Neural cell (in vitro differentiated cells): ENCODE measurements at regions not wholly inside any gene's neighbourhood (a gene's known extent, or its start where the extent isn't known, plus 50 kb on each side); places are given as distances from the start of the nearest gene placed in this dataset.

Experiments used
- H2AFZ ChIP-seq: fragments of 200-600, 300-800 bp; sonication (generic), shearing (Covaris generic); 2 replicates; pipeline ENCODE4 v1.6.0; 2014; ENCODE audit warnings: low read depth, mild to moderate bottlenecking, antibody characterized with exemption, low read length, moderate library complexity
- H3F3A ChIP-seq: fragments of 200-600 bp; shearing (Covaris generic); 2 replicates; pipeline ENCODE4 v1.6.1; 2016; ENCODE audit warnings: mild to moderate bottlenecking, moderate library complexity, mixed read lengths, antibody characterized with exemption, low read length; ENCODE audit not compliant: insufficient read depth, poor library complexity, severe bottlenecking
- H3K27ac ChIP-seq: fragments of 200-600, 300-800 bp; sonication (generic), shearing (Covaris generic); 2 replicates; pipeline ENCODE4 v1.5.1; 2014; ENCODE audit warnings: mild to moderate bottlenecking, low read length, moderate library complexity
- H3K27me3 ChIP-seq: fragments of 300-800, 200-600 bp; sonication (generic), shearing (Covaris generic); 2 replicates; pipeline ENCODE4 v1.6.0; 2014; ENCODE audit warnings: mild to moderate bottlenecking, low read depth, low read length, moderate library complexity; ENCODE audit not compliant: insufficient read depth
- H3K36me3 ChIP-seq: fragments of 300-800, 200-600 bp; sonication (generic), shearing (Covaris generic); 2 replicates; pipeline ENCODE4 v1.5.1; 2014; ENCODE audit warnings: mild to moderate bottlenecking, antibody characterized with exemption, low read length, moderate library complexity; ENCODE audit not compliant: insufficient read depth
- H3K4me2 ChIP-seq: fragments of 300-800, 200-600 bp; sonication (generic), shearing (Covaris generic); 2 replicates; pipeline ENCODE4 v1.6.0; 2014; ENCODE audit warnings: mild to moderate bottlenecking, low read length
- H3K4me3 ChIP-seq: fragments of 300-800, 200-600 bp; sonication (generic), shearing (Covaris generic); 2 replicates; pipeline ENCODE4 v1.5.1; 2014; ENCODE audit warnings: mild to moderate bottlenecking, low read length, moderate library complexity
- H3K79me2 ChIP-seq: fragments of 200-600 bp; shearing (Covaris generic); replicated peaks from 2 replicates; pipeline ENCODE4 v1.6.0; 2014; ENCODE audit warnings: mild to moderate bottlenecking, low read length, moderate library complexity; ENCODE audit not compliant: insufficient read depth
- H3K9ac ChIP-seq: fragments of 300-800, 200-600 bp; sonication (generic), shearing (Covaris generic); 2 replicates; pipeline ENCODE4 v1.6.1; 2016; ENCODE audit warnings: mild to moderate bottlenecking, low read length, mixed read lengths
- H3K9me2 ChIP-seq: fragments of 200-600 bp; shearing (Covaris generic); 2 replicates; pipeline ENCODE4 v1.6.1; 2016; ENCODE audit warnings: mild to moderate bottlenecking, low read length, mixed read lengths; ENCODE audit not compliant: insufficient read depth
- H3K9me3 ChIP-seq: fragments of 200-600, 300-800 bp; sonication (generic), shearing (Covaris generic); 2 replicates; pipeline ENCODE4 v1.6.1; 2016; ENCODE audit warnings: mild to moderate bottlenecking, mixed run types, low read length, moderate library complexity, mixed read lengths
- H4K20me1 ChIP-seq: fragments of 200-600 bp; shearing (Covaris generic); 2 replicates; pipeline ENCODE4 v1.6.1; 2016; ENCODE audit warnings: mild to moderate bottlenecking, mixed run types; ENCODE audit not compliant: insufficient read depth
- EP300 ChIP-seq: fragments of 450-650 bp; conservative IDR thresholded peaks from 2 replicates; pipeline ENCODE4 v1.6.1; 2014; ENCODE audit warnings: antibody characterized with exemption, mild to moderate bottlenecking, moderate library complexity; ENCODE audit not compliant: poor library complexity, severe bottlenecking
- EZH2 ChIP-seq: fragments of 200-600, 300-800 bp; shearing (Covaris generic), sonication (generic); IDR thresholded peaks from 2 replicates; pipeline ENCODE4 v1.6.1; 2014; ENCODE audit warnings: antibody characterized with exemption, low read length, borderline replicate concordance, mild to moderate bottlenecking; ENCODE audit not compliant: insufficient read depth, poor library complexity, severe bottlenecking
- MXI1 ChIP-seq: fragments of 450-650 bp; conservative IDR thresholded peaks from 2 replicates; pipeline ENCODE4 v1.6.1; 2014; ENCODE audit warnings: antibody characterized with exemption, mild to moderate bottlenecking; ENCODE audit not compliant: poor library complexity, severe bottlenecking
- POLR2AphosphoS5 ChIP-seq: IDR thresholded peaks from 2 replicates; pipeline ENCODE4 v1.6.1; 2012
- RAD21 ChIP-seq: fragments of 450-650 bp; conservative IDR thresholded peaks from 2 replicates; pipeline ENCODE4 v1.6.1; 2014; ENCODE audit warnings: antibody characterized with exemption, mild to moderate bottlenecking, moderate library complexity
- SMC3 ChIP-seq: fragments of 450-650 bp; conservative IDR thresholded peaks from 2 replicates; pipeline ENCODE4 v1.6.1; 2014; ENCODE audit warnings: antibody characterized with exemption, mild to moderate bottlenecking, moderate library complexity; ENCODE audit not compliant: poor library complexity
- TAF1 ChIP-seq: IDR thresholded peaks from 2 replicates; pipeline ENCODE4 v1.6.1; 2012; ENCODE audit warnings: low read depth
- TF ChIP-seq, protein P1 (sequence below): fragments of 450-650 bp; IDR thresholded peaks from 2 replicates; pipeline ENCODE4 v1.5.1; 2014; ENCODE audit warnings: antibody characterized with exemption, mild to moderate bottlenecking, moderate library complexity; ENCODE audit not compliant: poor library complexity, severe bottlenecking
- TF ChIP-seq, protein P2 (sequence below): IDR thresholded peaks from 2 replicates; pipeline ENCODE4 v1.6.1; 2012; ENCODE audit warnings: borderline replicate concordance

- no peaks in the 10 kb centered on the region for H3K79me2 ChIP-seq
- no peak overlapping the region for H3K27ac ChIP-seq
- H3K9me2 ChIP-seq = no peaks in the 10 kb centered on the region
- H3F3A ChIP-seq = no peaks in the 10 kb centered on the region
- H3K9ac ChIP-seq = no peak overlapping the region
- H3K27me3 ChIP-seq = no peaks in the 10 kb centered on the region
- no peak overlapping the region for H3K4me2 ChIP-seq
- H3K36me3 ChIP-seq = no peaks in the 10 kb centered on the region
- no peaks in the 10 kb centered on the region for H4K20me1 ChIP-seq
- no peaks in the 10 kb centered on the region for H3K9me3 ChIP-seq
- no peak overlapping the region for H2AFZ ChIP-seq
- no peak overlapping the region for H3K4me3 ChIP-seq
- TF ChIP-seq MXI1 = no peak
- TF ChIP-seq EP300 = no peak
Measured at GRCh38 chrX:40832723-40833122, 97.4 kb upstream of the MED14 start.

DNA sequence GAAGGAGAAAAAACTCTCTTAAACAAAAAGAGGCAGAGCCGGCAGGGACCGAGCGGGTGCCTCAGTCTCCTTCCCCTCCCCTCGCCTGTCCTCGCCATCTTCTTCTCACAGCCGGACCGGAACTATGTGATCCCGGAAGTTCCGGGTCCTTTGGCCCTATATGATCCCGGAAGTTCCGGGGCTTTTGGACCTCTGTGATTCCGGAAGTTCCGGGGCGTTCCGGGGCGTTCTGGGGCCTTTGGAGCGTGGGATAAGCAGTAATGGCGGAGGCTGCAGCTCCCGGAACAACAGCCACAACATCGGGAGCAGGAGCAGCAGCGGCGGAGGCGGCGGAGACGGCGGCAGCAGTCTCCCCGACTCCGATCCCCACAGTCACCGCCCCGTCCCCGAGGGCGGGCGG lies 98.9 kb upstream of the MED14 start:
- Histone ChIP-seq H3K9ac (no peak overlapping the region), H3K4me3 (no peak overlapping the region), H3K4me2 (no peak overlapping the region), H3K9me3 (no peaks in the 10 kb centered on the region), H3K36me3 (no peaks in the 10 kb centered on the region), H3K27ac (no peak overlapping the region), H3K9me2 (no peaks in the 10 kb centered on the region), H3K27me3 (no peaks in the 10 kb centered on the region), H3F3A (no peaks in the 10 kb centered on the region), H4K20me1 (no peaks in the 10 kb centered on the region), H2AFZ (no peak overlapping the region), H3K79me2 (no peaks in the 10 kb centered on the region)
- TF ChIP-seq POLR2AphosphoS5 (no peak), TAF1 (no peak), EP300 (no peak), SMC3 (no peak), RAD21 (no peak), MXI1 (no peak), EZH2 (no peak)
- TF ChIP-seq, protein P1, sequence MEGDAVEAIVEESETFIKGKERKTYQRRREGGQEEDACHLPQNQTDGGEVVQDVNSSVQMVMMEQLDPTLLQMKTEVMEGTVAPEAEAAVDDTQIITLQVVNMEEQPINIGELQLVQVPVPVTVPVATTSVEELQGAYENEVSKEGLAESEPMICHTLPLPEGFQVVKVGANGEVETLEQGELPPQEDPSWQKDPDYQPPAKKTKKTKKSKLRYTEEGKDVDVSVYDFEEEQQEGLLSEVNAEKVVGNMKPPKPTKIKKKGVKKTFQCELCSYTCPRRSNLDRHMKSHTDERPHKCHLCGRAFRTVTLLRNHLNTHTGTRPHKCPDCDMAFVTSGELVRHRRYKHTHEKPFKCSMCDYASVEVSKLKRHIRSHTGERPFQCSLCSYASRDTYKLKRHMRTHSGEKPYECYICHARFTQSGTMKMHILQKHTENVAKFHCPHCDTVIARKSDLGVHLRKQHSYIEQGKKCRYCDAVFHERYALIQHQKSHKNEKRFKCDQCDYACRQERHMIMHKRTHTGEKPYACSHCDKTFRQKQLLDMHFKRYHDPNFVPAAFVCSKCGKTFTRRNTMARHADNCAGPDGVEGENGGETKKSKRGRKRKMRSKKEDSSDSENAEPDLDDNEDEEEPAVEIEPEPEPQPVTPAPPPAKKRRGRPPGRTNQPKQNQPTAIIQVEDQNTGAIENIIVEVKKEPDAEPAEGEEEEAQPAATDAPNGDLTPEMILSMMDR = no peak
- TF ChIP-seq, protein P2, sequence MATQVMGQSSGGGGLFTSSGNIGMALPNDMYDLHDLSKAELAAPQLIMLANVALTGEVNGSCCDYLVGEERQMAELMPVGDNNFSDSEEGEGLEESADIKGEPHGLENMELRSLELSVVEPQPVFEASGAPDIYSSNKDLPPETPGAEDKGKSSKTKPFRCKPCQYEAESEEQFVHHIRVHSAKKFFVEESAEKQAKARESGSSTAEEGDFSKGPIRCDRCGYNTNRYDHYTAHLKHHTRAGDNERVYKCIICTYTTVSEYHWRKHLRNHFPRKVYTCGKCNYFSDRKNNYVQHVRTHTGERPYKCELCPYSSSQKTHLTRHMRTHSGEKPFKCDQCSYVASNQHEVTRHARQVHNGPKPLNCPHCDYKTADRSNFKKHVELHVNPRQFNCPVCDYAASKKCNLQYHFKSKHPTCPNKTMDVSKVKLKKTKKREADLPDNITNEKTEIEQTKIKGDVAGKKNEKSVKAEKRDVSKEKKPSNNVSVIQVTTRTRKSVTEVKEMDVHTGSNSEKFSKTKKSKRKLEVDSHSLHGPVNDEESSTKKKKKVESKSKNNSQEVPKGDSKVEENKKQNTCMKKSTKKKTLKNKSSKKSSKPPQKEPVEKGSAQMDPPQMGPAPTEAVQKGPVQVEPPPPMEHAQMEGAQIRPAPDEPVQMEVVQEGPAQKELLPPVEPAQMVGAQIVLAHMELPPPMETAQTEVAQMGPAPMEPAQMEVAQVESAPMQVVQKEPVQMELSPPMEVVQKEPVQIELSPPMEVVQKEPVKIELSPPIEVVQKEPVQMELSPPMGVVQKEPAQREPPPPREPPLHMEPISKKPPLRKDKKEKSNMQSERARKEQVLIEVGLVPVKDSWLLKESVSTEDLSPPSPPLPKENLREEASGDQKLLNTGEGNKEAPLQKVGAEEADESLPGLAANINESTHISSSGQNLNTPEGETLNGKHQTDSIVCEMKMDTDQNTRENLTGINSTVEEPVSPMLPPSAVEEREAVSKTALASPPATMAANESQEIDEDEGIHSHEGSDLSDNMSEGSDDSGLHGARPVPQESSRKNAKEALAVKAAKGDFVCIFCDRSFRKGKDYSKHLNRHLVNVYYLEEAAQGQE = no peak

DNA sequence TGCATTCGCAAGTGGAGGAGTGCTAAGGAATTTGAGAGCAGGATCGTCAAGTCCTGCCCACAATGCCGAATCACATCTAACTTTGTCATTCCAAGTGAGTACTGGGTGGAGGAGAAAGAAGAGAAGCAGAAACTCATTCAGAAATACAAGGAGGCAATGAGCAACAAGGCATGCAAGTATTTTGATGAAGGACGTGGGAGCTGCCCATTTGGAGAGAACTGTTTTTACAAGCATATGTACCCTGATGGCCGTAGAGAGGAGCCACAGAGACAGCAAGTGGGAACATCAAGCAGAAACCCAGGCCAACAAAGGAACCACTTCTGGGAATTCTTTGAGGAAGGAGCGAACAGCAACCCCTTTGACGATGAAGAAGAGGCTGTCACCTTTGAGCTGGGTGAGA lies 100.2 kb upstream of the MED14 start:
- no peak overlapping the region for H2AFZ ChIP-seq
- no peak overlapping the region for H3K4me2 ChIP-seq
- H3F3A ChIP-seq = no peaks in the 10 kb centered on the region
- no peak overlapping the region for H3K4me3 ChIP-seq
- no peaks in the 10 kb centered on the region for H3K9me3 ChIP-seq
- no peaks in the 10 kb centered on the region for H3K27me3 ChIP-seq
- no peaks in the 10 kb centered on the region for H3K79me2 ChIP-seq
- H3K9ac ChIP-seq = no peak overlapping the region
- no peaks in the 10 kb centered on the region for H3K36me3 ChIP-seq
- TF ChIP-seq RAD21 (no peak), EP300 (no peak), TAF1 (no peak), MXI1 (no peak), POLR2AphosphoS5 (no peak), EZH2 (no peak), SMC3 (no peak)
- TF ChIP-seq, protein P2 = no peak
- TF ChIP-seq, protein P1 = no peak
- H4K20me1 ChIP-seq = no peaks in the 10 kb centered on the region
- no peaks in the 10 kb centered on the region for H3K9me2 ChIP-seq
- no peak overlapping the region for H3K27ac ChIP-seq
